ENCODE measurements at regions not wholly inside any gene's neighbourhood (a gene's known extent, or its start where the extent isn't known, plus 50 kb on each side); places are given as distances from the start of the nearest gene placed in this dataset.

- peak; percentile 29 for DNase-seq (ENCODE audit: low read depth, low spot score)
- TF ChIP-seq CTCF (IDR thresholded peaks at IDR 0.05; ENCODE audit: low read depth, low read length): peak; percentile 70
- H3K9me3 ChIP-seq (ENCODE audit: control insufficient read depth, insufficient read depth, low read length): no peaks in the 10 kb centered on the region
- H3K4me3 ChIP-seq (ENCODE audit: low read depth, low read length): no peak overlapping the region
- no peak overlapping the region for H3K27ac ChIP-seq (ENCODE audit: low read depth, low read length)
- POLR2A ChIA-PET: no interaction called here
- no peaks in the 10 kb centered on the region for H3K27me3 ChIP-seq (ENCODE audit: control insufficient read depth, insufficient read depth, low read length)
- CTCF ChIA-PET: interaction anchor here (0.6 to 1.1 kb wide), 4 partner anchors 453 to 1752 kb away, joined by 3 to 4 read pairs (median 4); no protein-coding TSS in a partner anchor
Measured at GRCh38 chr1:192445839-192446489, 129.2 kb downstream of the RGS21 start.

- no peak for DNase-seq (ENCODE audit: low read depth, low spot score)
- no peak for TF ChIP-seq CTCF (IDR thresholded peaks at IDR 0.05; ENCODE audit: low read depth, low read length)
- Histone ChIP-seq H3K27ac (ENCODE audit: low read depth, low read length) (no peak overlapping the region), H3K27me3 (ENCODE audit: control insufficient read depth, insufficient read depth, low read length) (no peaks in the 10 kb centered on the region), H3K9me3 (ENCODE audit: control insufficient read depth, insufficient read depth, low read length) (no peaks in the 10 kb centered on the region), H3K4me3 (ENCODE audit: low read depth, low read length) (no peak overlapping the region)
- POLR2A ChIA-PET: no interaction called here
- CTCF ChIA-PET: no interaction called here
Measured at GRCh38 chr1:192448026-192448578, 127.5 kb upstream of the RGS1 start.

GRCh38 chr1:192453360-192453992 is 122.1 kb upstream of the RGS1 start:
- H3K27me3 ChIP-seq (ENCODE audit: control insufficient read depth, insufficient read depth, low read length): no peaks in the 10 kb centered on the region
- no peak for DNase-seq (ENCODE audit: low read depth, low spot score)
- TF ChIP-seq CTCF (IDR thresholded peaks at IDR 0.05; ENCODE audit: low read depth, low read length): no peak
- no peaks in the 10 kb centered on the region for H3K9me3 ChIP-seq (ENCODE audit: control insufficient read depth, insufficient read depth, low read length)
- H3K4me3 ChIP-seq (ENCODE audit: low read depth, low read length): no peak overlapping the region
- ChIA-PET POLR2A (no interaction called here), CTCF (interaction anchor here (1.2 kb wide), 1 partner anchor 460 kb away, joined by 3 read pairs; no protein-coding TSS in a partner anchor)
- H3K27ac ChIP-seq (ENCODE audit: low read depth, low read length): no peak overlapping the region

- no peak overlapping the region for H3K27ac ChIP-seq (ENCODE audit: low read depth, low read length)
- DNase-seq (ENCODE audit: low read depth, low spot score): no peak
- H3K4me3 ChIP-seq (ENCODE audit: low read depth, low read length): no peak overlapping the region
- no peak for TF ChIP-seq CTCF (IDR thresholded peaks at IDR 0.05; ENCODE audit: low read depth, low read length)
- CTCF ChIA-PET: interaction anchor here (1.2 kb wide), 1 partner anchor 15 kb away, joined by 11 read pairs; no protein-coding TSS in a partner anchor
- H3K9me3 ChIP-seq (ENCODE audit: control insufficient read depth, insufficient read depth, low read length): no peaks in the 10 kb centered on the region
- no peaks in the 10 kb centered on the region for H3K27me3 ChIP-seq (ENCODE audit: control insufficient read depth, insufficient read depth, low read length)
- POLR2A ChIA-PET: no interaction called here
Measured at GRCh38 chr1:192459467-192459866, 116.1 kb upstream of the RGS1 start.

- H3K27ac ChIP-seq (ENCODE audit: low read depth, low read length): no peak overlapping the region
- H3K9me3 ChIP-seq (ENCODE audit: control insufficient read depth, insufficient read depth, low read length): no peaks in the 10 kb centered on the region
- no peaks in the 10 kb centered on the region for H3K27me3 ChIP-seq (ENCODE audit: control insufficient read depth, insufficient read depth, low read length)
- H3K4me3 ChIP-seq (ENCODE audit: low read depth, low read length): no peak overlapping the region
- TF ChIP-seq CTCF (IDR thresholded peaks at IDR 0.05; ENCODE audit: low read depth, low read length): no peak
- ChIA-PET CTCF (interaction anchor here (1.3 kb wide), 1 partner anchor 12 kb away, joined by 6 read pairs; no protein-coding TSS in a partner anchor), POLR2A (no interaction called here)
- no peak for DNase-seq (ENCODE audit: low read depth, low spot score)
Measured at GRCh38 chr1:192461684-192462083, 113.9 kb upstream of the RGS1 start.

Measured in AG04450 (cell line).